ENCODE measurements at regions not wholly inside any gene's neighbourhood (a gene's known extent, or its start where the extent isn't known, plus 50 kb on each side); places are given as distances from the start of the nearest gene placed in this dataset.

DNA sequence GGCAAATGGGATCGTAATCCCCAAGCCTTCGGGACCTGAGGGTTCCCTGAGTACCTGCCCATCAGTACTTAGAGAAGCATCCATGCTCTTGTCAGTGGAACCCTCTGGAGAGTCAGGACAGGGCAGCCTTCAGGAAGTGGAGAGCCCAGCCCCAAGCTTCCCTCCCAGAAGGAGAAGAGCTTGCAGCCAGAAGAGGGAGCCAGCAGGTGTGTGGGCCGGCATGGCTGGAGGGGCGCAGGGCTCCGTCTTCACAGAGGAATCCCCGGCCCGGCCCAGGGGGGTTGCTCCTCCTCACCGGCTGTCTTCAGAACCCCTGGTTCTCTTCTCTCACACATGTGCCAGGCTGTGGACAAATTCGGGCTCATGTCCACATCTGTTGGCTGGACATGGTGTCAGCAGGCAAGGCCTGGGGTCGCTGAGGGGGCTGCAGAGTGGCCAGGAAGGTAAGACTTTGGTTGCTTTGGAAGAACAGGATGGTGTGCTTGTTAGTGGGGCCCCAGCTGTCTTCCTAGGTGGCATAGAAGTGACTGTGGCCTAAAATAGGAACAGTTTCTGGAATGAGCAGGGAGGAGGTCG is 58.9 kb upstream of the RXRA start:
- TF ChIP-seq, protein P1, sequence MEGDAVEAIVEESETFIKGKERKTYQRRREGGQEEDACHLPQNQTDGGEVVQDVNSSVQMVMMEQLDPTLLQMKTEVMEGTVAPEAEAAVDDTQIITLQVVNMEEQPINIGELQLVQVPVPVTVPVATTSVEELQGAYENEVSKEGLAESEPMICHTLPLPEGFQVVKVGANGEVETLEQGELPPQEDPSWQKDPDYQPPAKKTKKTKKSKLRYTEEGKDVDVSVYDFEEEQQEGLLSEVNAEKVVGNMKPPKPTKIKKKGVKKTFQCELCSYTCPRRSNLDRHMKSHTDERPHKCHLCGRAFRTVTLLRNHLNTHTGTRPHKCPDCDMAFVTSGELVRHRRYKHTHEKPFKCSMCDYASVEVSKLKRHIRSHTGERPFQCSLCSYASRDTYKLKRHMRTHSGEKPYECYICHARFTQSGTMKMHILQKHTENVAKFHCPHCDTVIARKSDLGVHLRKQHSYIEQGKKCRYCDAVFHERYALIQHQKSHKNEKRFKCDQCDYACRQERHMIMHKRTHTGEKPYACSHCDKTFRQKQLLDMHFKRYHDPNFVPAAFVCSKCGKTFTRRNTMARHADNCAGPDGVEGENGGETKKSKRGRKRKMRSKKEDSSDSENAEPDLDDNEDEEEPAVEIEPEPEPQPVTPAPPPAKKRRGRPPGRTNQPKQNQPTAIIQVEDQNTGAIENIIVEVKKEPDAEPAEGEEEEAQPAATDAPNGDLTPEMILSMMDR (IDR thresholded peaks at IDR 0.05), result no peak
- no peak for TF ChIP-seq POLR2A (IDR thresholded peaks at IDR 0.05)
- no peak for TF ChIP-seq POLR2AphosphoS5 (IDR thresholded peaks at IDR 0.05)
